CD4-positive, alpha-beta T cell (primary cell): ENCODE measurements at regions not wholly inside any gene's neighbourhood (a gene's known extent, or its start where the extent isn't known, plus 50 kb on each side); places are given as distances from the start of the nearest gene placed in this dataset.

ENCODE experiments used
- ATAC-seq: fragments of 200-7000 bp; cut with Tn5 transposase; one replicate; pipeline ENCODE4 v1.10.0; 2022; ENCODE audit warnings: mild to moderate bottlenecking; ENCODE audit not compliant: poor library complexity
- CTCF ChIA-PET: fragments of 350-600 bp; sonication (Branson Sonifier 250); formaldehyde crosslinking; loops from one replicate; lab custom pipeline; 2021; ENCODE audit warnings: antibody characterized with exemption, inconsistent platforms; lab: Charles Lee
- POLR2A ChIA-PET: fragments of 350-600 bp; sonication (Branson Sonifier 250); formaldehyde crosslinking; loops from one replicate; lab custom pipeline; 2021; ENCODE audit warnings: antibody characterized with exemption, inconsistent platforms; lab: Charles Lee
- DNase-seq, 14 experiments: peaks; one replicate each; pipeline ENCODE4 v3.0.0-alpha.2; 2013 to 2020; ENCODE audit warnings: mixed read lengths in 2 of 14
- H3K27ac ChIP-seq, 2 donors: one replicate each; pipeline versions ENCODE4 v1.5.1 to v1.7.0; 2013; ENCODE audit warnings: low read length in 2 of 2, low read depth in 1 of 2, mild to moderate bottlenecking in 1 of 2
- H3K27me3 ChIP-seq, 2 experiments: 1 replicate in 1 of 2; 2 replicates in 1 of 2; pipeline versions ENCODE4 v1.6.1 to v1.7.0; 2013; ENCODE audit warnings: low read length in 2 of 2, control low read depth in 1 of 2, mild to moderate bottlenecking in 1 of 2, moderate library complexity in 1 of 2; ENCODE audit not compliant: insufficient read depth in 2 of 2, control insufficient read depth in 1 of 2
- H3K36me3 ChIP-seq: one replicate; pipeline ENCODE4 v1.6.1; 2013; ENCODE audit warnings: low read length, control low read depth; ENCODE audit not compliant: insufficient read depth
- H3K4me1 ChIP-seq: one replicate; pipeline ENCODE4 v1.6.1; 2013; ENCODE audit warnings: low read length, control low read depth; ENCODE audit not compliant: insufficient read depth
- H3K4me3 ChIP-seq: one replicate; pipeline ENCODE4 v1.5.1; 2013; ENCODE audit warnings: mild to moderate bottlenecking, low read length, moderate library complexity
- H3K9me3 ChIP-seq, 2 experiments: 1 replicate in 1 of 2; 2 replicates in 1 of 2; pipeline versions ENCODE4 v1.6.1 to v1.7.0; 2013; ENCODE audit warnings: low read length in 2 of 2, mild to moderate bottlenecking in 2 of 2, control low read depth in 1 of 2, moderate library complexity in 1 of 2; ENCODE audit not compliant: control insufficient read depth in 1 of 2, insufficient read depth in 1 of 2
- H3K27ac Mint-ChIP-seq: one replicate; pipeline ENCODE4 v1.8.0; 2020; ENCODE audit warnings: mixed read lengths
- H3K27me3 Mint-ChIP-seq: one replicate; pipeline ENCODE4 v1.8.0; 2021; ENCODE audit warnings: mixed read lengths
- H3K36me3 Mint-ChIP-seq: one replicate; pipeline ENCODE4 v1.8.0; 2021; ENCODE audit warnings: low read depth, mixed read lengths
- H3K4me1 Mint-ChIP-seq: one replicate; pipeline ENCODE4 v1.8.0; 2021; ENCODE audit warnings: low read depth, mixed read lengths
- H3K4me3 Mint-ChIP-seq: one replicate; pipeline ENCODE4 v1.8.0; 2020; ENCODE audit warnings: mild to moderate bottlenecking, mixed read lengths
- H3K9me3 Mint-ChIP-seq: one replicate; pipeline ENCODE4 v1.8.0; 2020; ENCODE audit warnings: mixed read lengths
- intact Hi-C, 2 experiments: fragments of 100-400 bp; cut with DNase I in 1 of 2; cut with micrococcal nuclease in 1 of 2; formaldehyde crosslinking; loops; one replicate each; pipeline versions ENCODE4 v1.15.1 to v1.9.0; 2023 to 2025; cut with DNase I, micrococcal nuclease
- TF ChIP-seq, protein P1 (sequence below): fragments of 200-600 bp; IDR thresholded peaks from one replicate; pipeline ENCODE4 v1.8.0; 2022; ENCODE audit warnings: antibody characterized with exemption, mild to moderate bottlenecking

DNA sequence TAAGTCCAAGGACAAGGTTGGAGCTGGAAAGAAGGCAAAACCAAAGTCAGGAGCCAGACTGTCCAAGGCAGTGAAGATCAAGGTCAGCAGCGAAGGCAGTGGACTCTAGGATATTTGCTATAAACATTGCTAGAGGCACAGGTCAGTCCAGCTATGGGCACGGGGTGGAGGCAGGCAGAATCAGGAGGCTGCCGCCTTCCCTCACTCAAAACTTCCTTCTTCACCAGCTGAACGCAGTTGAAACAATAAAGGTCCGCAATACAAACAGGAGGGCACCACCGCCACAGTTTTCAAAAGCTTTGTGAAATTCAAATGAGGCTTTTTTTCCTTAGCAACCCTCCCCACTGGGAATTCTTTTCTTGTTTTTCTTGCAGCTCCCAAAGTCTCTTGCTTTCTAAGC is 372.4 kb downstream of the NXPE2 start:
- no peak for DNase-seq
- Mint-ChIP-seq H3K9me3 (peaks cover 2% of the 10 kb centered on the region), H3K4me3 (no peak overlapping the region), H3K27ac (no peak overlapping the region), H3K36me3 (no peaks in the 10 kb centered on the region), H3K4me1 (no peaks in the 10 kb centered on the region), H3K27me3 (no peaks in the 10 kb centered on the region)
- intact Hi-C loops: no loop called here
- CTCF ChIA-PET: no interaction called here
- Histone ChIP-seq H3K27me3 (no peaks in the 10 kb centered on the region), H3K36me3 (no peaks in the 10 kb centered on the region), H3K4me1 (no peaks in the 10 kb centered on the region), H3K9me3 (peaks cover 0 to 15% of the 10 kb centered on the region in 2 experiments), H3K27ac (no peak overlapping the region), H3K4me3 (no peak overlapping the region)
- ATAC-seq: no peak
- POLR2A ChIA-PET: no interaction called here
- TF ChIP-seq, protein P1, sequence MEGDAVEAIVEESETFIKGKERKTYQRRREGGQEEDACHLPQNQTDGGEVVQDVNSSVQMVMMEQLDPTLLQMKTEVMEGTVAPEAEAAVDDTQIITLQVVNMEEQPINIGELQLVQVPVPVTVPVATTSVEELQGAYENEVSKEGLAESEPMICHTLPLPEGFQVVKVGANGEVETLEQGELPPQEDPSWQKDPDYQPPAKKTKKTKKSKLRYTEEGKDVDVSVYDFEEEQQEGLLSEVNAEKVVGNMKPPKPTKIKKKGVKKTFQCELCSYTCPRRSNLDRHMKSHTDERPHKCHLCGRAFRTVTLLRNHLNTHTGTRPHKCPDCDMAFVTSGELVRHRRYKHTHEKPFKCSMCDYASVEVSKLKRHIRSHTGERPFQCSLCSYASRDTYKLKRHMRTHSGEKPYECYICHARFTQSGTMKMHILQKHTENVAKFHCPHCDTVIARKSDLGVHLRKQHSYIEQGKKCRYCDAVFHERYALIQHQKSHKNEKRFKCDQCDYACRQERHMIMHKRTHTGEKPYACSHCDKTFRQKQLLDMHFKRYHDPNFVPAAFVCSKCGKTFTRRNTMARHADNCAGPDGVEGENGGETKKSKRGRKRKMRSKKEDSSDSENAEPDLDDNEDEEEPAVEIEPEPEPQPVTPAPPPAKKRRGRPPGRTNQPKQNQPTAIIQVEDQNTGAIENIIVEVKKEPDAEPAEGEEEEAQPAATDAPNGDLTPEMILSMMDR: no peak

- ATAC-seq (no peak), DNase-seq (no peak)
- Mint-ChIP-seq H3K36me3 (no peaks in the 10 kb centered on the region), H3K27ac (no peak overlapping the region), H3K9me3 (peaks cover 11% of the 10 kb centered on the region), H3K4me3 (no peak overlapping the region), H3K27me3 (no peaks in the 10 kb centered on the region), H3K4me1 (no peaks in the 10 kb centered on the region)
- ChIA-PET CTCF (no interaction called here), POLR2A (no interaction called here)
- Histone ChIP-seq H3K4me1 (no peaks in the 10 kb centered on the region), H3K4me3 (no peak overlapping the region), H3K27ac (no peak overlapping the region), H3K9me3 (peaks cover 7 to 15% of the 10 kb centered on the region in 2 experiments), H3K36me3 (no peaks in the 10 kb centered on the region), H3K27me3 (no peaks in the 10 kb centered on the region)
- TF ChIP-seq, protein P1: no peak
- intact Hi-C loops: no loop called here
Measured at GRCh38 chr11:115051938-115052590, 373.7 kb downstream of the NXPE2 start.

DNA sequence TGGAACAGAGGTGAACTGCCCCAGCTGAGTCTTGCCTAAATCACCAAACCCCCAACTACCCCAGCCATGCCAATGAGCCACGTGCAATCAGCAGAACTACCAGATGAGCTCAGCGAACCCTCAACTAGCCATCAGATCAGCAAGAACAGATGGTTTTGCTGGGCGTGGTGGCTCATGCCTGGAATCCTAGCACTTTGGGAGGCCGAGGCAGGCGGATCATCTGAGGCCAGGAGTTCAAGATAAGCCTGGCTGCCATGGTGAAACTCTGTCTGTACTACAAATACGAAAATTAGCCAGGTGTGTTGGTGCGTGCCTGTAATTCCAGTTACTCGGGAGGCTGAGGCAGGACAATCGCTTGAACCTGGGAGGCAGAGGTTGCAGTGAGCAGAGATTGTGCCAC is 374.3 kb downstream of the NXPE2 start:
- ChIA-PET CTCF (no interaction called here), POLR2A (no interaction called here)
- Mint-ChIP-seq H3K9me3 (peaks cover 11% of the 10 kb centered on the region), H3K4me3 (no peak overlapping the region), H3K27me3 (no peaks in the 10 kb centered on the region), H3K36me3 (no peaks in the 10 kb centered on the region), H3K27ac (no peak overlapping the region), H3K4me1 (no peaks in the 10 kb centered on the region)
- no peaks in the 10 kb centered on the region for H3K36me3 ChIP-seq
- H3K27me3 ChIP-seq: no peaks in the 10 kb centered on the region
- H3K9me3 ChIP-seq: peaks cover 7 to 15% of the 10 kb centered on the region in 2 experiments
- no peak overlapping the region for H3K4me3 ChIP-seq
- H3K27ac ChIP-seq: no peak overlapping the region
- ATAC-seq (no peak), DNase-seq (no peak)
- TF ChIP-seq, protein P1: no peak
- no peaks in the 10 kb centered on the region for H3K4me1 ChIP-seq
- intact Hi-C loops: no loop called here
